K562 (cell line): ENCODE measurements at regions not wholly inside any gene's neighbourhood (a gene's known extent, or its start where the extent isn't known, plus 50 kb on each side); places are given as distances from the start of the nearest gene placed in this dataset.

Experiments used
- ATAC-seq: fragments of 200-7000 bp; cut with Tn5 transposase; 3 replicates; pipeline ENCODE4 v1.9.1; 2020; ENCODE audit warnings: moderate library complexity
- BruUV-seq: library from RNA; stranded (reverse); fragments of 400-500 nt; replicated peaks from 2 replicates; lab custom pipeline; 2021; lab: Mats Ljungman, UMichigan
- CTCF ChIA-PET: fragments of 300-600 bp; formaldehyde crosslinking; extraction: SDS; loops from one replicate; lab custom pipeline; 2021; ENCODE audit warnings: low intra/inter-chr PET ratio; lab: Yijun Ruan, JAX
- POLR2A ChIA-PET: fragments of 300-600, 350-650 bp; sonication (Branson Sonifier 250); formaldehyde crosslinking; extraction: SDS; loops from one replicate; lab custom pipeline; 2021; ENCODE audit warnings: antibody characterized with exemption, inconsistent platforms; lab: Yijun Ruan, JAX
- DNase-seq, 4 experiments: peaks; one replicate each; pipeline versions ENCODE4 v3.0.0 to v3.0.0-alpha.2; 2011 to 2018; ENCODE audit warnings: low spot score in 3 of 4, mixed read lengths in 3 of 4; ENCODE audit errors: extremely low read depth in 1 of 4
- FAIRE-seq: peaks from 2 replicates; lab custom pipeline; 2011; peaks lifted over from hg19 to GRCh38; lab: Jason Lieb, UNC
- H2AFZ ChIP-seq: 2 replicates; pipeline ENCODE4 v1.6.0; 2011; ENCODE audit warnings: low read depth, low read length, control low read depth, inconsistent platforms
- H3K27ac ChIP-seq: fragments of 200-600 bp; 3 replicates; pipeline ENCODE4 v1.8.0; 2011; ENCODE audit warnings: low read depth, mild to moderate bottlenecking, control low read depth, inconsistent platforms, low read length, moderate library complexity, mixed read lengths; ENCODE audit errors: extremely low read depth
- H3K27me3 ChIP-seq, 2 experiments: fragments of 300-600 bp in 1 of 2; 2 replicates in 1 of 2; 3 replicates in 1 of 2; pipeline versions ENCODE4 v1.6.0 to v1.8.0; 2011; ENCODE audit warnings: inconsistent platforms in 2 of 2, low read length in 2 of 2, mild to moderate bottlenecking in 1 of 2, mixed read lengths in 1 of 2, moderate library complexity in 1 of 2; ENCODE audit not compliant: control insufficient read depth in 2 of 2, insufficient read depth in 2 of 2
- H3K36me3 ChIP-seq: fragments of 300-600 bp; 3 replicates; pipeline ENCODE4 v1.8.0; 2011; ENCODE audit warnings: mild to moderate bottlenecking, low read length, inconsistent platforms; ENCODE audit not compliant: control insufficient read depth, insufficient read depth
- H3K4me1 ChIP-seq, 2 experiments: fragments of 200-600 bp in 1 of 2; replicated peaks in 1 of 2; 2 replicates in 1 of 2; 3 replicates in 1 of 2; pipeline versions ENCODE4 v1.5.1 to v1.8.0; 2011; ENCODE audit warnings: inconsistent platforms in 2 of 2, low read length in 2 of 2, mild to moderate bottlenecking in 1 of 2, mixed read lengths in 1 of 2, moderate library complexity in 1 of 2; ENCODE audit not compliant: control insufficient read depth in 2 of 2, insufficient read depth in 2 of 2
- H3K4me2 ChIP-seq: 2 replicates; pipeline ENCODE4 v1.6.1; 2011; ENCODE audit warnings: low read length, control low read depth, inconsistent platforms, mixed read lengths; ENCODE audit not compliant: insufficient read depth
- H3K4me3 ChIP-seq: fragments of 200-600 bp; sonication (generic), shearing (Covaris generic); 2 replicates; pipeline ENCODE4 v1.5.1; 2016; ENCODE audit warnings: control low read depth, inconsistent platforms
- H3K79me2 ChIP-seq: fragments of 200-600 bp; 3 replicates; pipeline ENCODE4 v1.8.0; 2011; ENCODE audit warnings: low read length, inconsistent platforms; ENCODE audit not compliant: control insufficient read depth, insufficient read depth
- H3K9ac ChIP-seq, 2 experiments: 2 replicates each; pipeline versions ENCODE4 v1.6.0 to v1.6.1; 2011; ENCODE audit warnings: low read depth in 2 of 2, low read length in 2 of 2, control low read depth in 1 of 2, inconsistent platforms in 1 of 2, mild to moderate bottlenecking in 1 of 2, mixed read lengths in 1 of 2; ENCODE audit not compliant: insufficient read depth in 1 of 2
- H3K9me1 ChIP-seq: one replicate; pipeline ENCODE4 v1.6.0; 2011; ENCODE audit warnings: inconsistent platforms, mild to moderate bottlenecking, low read length, moderate library complexity; ENCODE audit not compliant: control insufficient read depth, insufficient read depth
- H3K9me3 ChIP-seq: replicated peaks from 2 replicates; pipeline ENCODE4 v1.5.1; 2011; ENCODE audit warnings: low read depth, low read length, inconsistent platforms; ENCODE audit not compliant: control insufficient read depth, insufficient read depth
- H4K20me1 ChIP-seq: replicated peaks from 2 replicates; pipeline ENCODE4 v1.6.1; 2011; ENCODE audit warnings: low read length, inconsistent platforms, mixed read lengths; ENCODE audit not compliant: control insufficient read depth, insufficient read depth
- ARID2 ChIP-seq: fragments of 450-650 bp; IDR thresholded peaks from 2 replicates; pipeline ENCODE4 v1.6.1; 2017; ENCODE audit warnings: antibody characterized with exemption, mild to moderate bottlenecking
- BCOR ChIP-seq: fragments of 450-650 bp; IDR thresholded peaks from 2 replicates; pipeline ENCODE4 v1.6.1; 2016
- ETV5 ChIP-seq: sonication (generic); formaldehyde crosslinking; IDR thresholded peaks from 2 replicates; pipeline ENCODE4 v1.4.0; 2020; ENCODE audit warnings: low read depth, mild to moderate bottlenecking, missing genetic modification reagents
- MLX ChIP-seq, 2 experiments: fragments of 450-650 bp in 1 of 2; sonication (generic) in 1 of 2; formaldehyde crosslinking; conservative IDR thresholded peaks; 2 replicates each; pipeline versions ENCODE4 v1.4.0 to v1.8.1; 2020 to 2022; ENCODE audit warnings: mild to moderate bottlenecking in 1 of 2, missing genetic modification reagents in 1 of 2
- POLR3A ChIP-seq: IDR thresholded peaks from 2 replicates; pipeline ENCODE4 v1.6.1; 2011; ENCODE audit warnings: borderline replicate concordance, mild to moderate bottlenecking, moderate library complexity; ENCODE audit not compliant: insufficient read length, insufficient read depth; ENCODE audit errors: extremely low read depth
- ZBTB1 ChIP-seq: sonication (generic); formaldehyde crosslinking; IDR thresholded peaks from 2 replicates; pipeline ENCODE4 v1.8.1; 2023; ENCODE audit warnings: missing genetic modification reagents, low read depth, mild to moderate bottlenecking, borderline replicate concordance
- in situ Hi-C: fragments of 300-500 bp; cut with MboI; formaldehyde crosslinking; loops from 4 replicates; pipeline ENCODE4 v1.15.0; 2018; ENCODE audit warnings: inconsistent platforms, mixed read lengths
- intact Hi-C: fragments of 100-400 bp; cut with micrococcal nuclease; formaldehyde crosslinking; loops from 2 replicates; pipeline ENCODE4 v1.14.2; 2022
- TF ChIP-seq, protein P1 (sequence below): sonication (generic); formaldehyde crosslinking; IDR thresholded peaks from 2 replicates; pipeline ENCODE4 v1.8.1; 2023; ENCODE audit warnings: missing genetic modification reagents, mild to moderate bottlenecking, borderline replicate concordance

DNA sequence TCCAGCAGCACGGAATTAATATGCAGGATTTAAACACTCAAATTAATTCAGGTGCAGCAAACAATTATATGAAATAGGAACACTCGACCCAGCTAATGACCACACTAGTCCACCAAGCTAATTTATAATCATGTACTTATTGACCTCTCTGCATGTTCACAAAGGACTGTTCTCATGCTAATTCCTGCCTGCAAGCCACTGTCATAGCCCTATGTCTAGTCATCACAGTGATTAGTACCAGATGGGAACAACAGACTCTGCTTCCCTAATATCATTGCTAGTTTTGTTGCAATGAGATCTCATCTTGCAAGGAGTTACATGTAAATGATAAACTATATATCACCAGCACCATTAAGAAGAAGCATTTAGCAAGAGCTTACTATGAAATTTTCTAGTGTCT is 553.0 kb upstream of the GRAMD2B start (continued):
- TF ChIP-seq BCOR (no peak), ARID2 (no peak), ETV5 (CRISPR knock-in tag) (no peak)
- TF ChIP-seq, protein P1, sequence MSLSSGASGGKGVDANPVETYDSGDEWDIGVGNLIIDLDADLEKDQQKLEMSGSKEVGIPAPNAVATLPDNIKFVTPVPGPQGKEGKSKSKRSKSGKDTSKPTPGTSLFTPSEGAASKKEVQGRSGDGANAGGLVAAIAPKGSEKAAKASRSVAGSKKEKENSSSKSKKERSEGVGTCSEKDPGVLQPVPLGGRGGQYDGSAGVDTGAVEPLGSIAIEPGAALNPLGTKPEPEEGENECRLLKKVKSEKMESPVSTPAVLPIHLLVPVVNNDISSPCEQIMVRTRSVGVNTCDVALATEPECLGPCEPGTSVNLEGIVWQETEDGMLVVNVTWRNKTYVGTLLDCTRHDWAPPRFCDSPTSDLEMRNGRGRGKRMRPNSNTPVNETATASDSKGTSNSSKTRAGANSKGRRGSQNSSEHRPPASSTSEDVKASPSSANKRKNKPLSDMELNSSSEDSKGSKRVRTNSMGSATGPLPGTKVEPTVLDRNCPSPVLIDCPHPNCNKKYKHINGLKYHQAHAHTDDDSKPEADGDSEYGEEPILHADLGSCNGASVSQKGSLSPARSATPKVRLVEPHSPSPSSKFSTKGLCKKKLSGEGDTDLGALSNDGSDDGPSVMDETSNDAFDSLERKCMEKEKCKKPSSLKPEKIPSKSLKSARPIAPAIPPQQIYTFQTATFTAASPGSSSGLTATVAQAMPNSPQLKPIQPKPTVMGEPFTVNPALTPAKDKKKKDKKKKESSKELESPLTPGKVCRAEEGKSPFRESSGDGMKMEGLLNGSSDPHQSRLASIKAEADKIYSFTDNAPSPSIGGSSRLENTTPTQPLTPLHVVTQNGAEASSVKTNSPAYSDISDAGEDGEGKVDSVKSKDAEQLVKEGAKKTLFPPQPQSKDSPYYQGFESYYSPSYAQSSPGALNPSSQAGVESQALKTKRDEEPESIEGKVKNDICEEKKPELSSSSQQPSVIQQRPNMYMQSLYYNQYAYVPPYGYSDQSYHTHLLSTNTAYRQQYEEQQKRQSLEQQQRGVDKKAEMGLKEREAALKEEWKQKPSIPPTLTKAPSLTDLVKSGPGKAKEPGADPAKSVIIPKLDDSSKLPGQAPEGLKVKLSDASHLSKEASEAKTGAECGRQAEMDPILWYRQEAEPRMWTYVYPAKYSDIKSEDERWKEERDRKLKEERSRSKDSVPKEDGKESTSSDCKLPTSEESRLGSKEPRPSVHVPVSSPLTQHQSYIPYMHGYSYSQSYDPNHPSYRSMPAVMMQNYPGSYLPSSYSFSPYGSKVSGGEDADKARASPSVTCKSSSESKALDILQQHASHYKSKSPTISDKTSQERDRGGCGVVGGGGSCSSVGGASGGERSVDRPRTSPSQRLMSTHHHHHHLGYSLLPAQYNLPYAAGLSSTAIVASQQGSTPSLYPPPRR (CRISPR knock-in tag): no peak

DNA sequence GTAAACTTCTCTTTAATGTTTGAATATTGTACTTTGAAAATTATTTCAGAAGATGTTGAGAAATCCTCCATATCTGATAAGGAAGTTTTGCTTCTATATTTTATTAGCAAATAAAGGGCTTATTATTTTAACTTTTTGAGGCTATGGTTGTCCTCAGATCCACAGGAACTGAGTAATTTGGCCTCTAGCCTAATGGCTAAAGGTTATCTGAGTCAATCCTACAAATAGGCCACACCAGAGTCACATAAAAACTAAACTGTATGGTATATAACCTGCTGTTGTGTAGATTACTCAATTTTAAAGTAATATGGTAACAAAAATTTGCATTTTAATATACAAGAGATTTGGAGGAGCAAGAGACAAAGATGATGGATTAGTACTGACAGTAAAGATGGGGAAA is 549.2 kb upstream of the GRAMD2B start:
- no peak overlapping the region for H3K4me3 ChIP-seq
- POLR2A ChIA-PET: no interaction called here
- TF ChIP-seq MLX (CRISPR knock-in tag; conservative IDR thresholded peaks at IDR 0.05) (no peak), ZBTB1 (CRISPR knock-in tag) (no peak), POLR3A (no peak)
- TF ChIP-seq, all 486 proteins: peak for 0
- no TSS peak for BruUV-seq
- no peaks in the 10 kb centered on the region for H4K20me1 ChIP-seq
- H3K27ac ChIP-seq: no peak overlapping the region
- intact Hi-C loops (no loop called here), in situ Hi-C loops (no loop called here)
- no peaks in the 10 kb centered on the region for H3K9me1 ChIP-seq
- FAIRE-seq (no peak), DNase-seq (no peak), ATAC-seq (no peak)
- no peak overlapping the region for H3K4me2 ChIP-seq
- H2AFZ ChIP-seq: no peak overlapping the region
- H3K27me3 ChIP-seq: no peaks in the 10 kb centered on the region
- no peaks in the 10 kb centered on the region for H3K79me2 ChIP-seq
- H3K36me3 ChIP-seq: no peaks in the 10 kb centered on the region
- H3K9me3 ChIP-seq: 0 out of 2 replicates have a peak, but pooled peaks cover 2% of the 10 kb centered on the region
- no peaks in the 10 kb centered on the region for H3K4me1 ChIP-seq
- no peak overlapping the region for H3K9ac ChIP-seq
- CTCF ChIA-PET: no interaction called here
